A673 (cell line): ENCODE measurements at regions not wholly inside any gene's neighbourhood (a gene's known extent, or its start where the extent isn't known, plus 50 kb on each side); places are given as distances from the start of the nearest gene placed in this dataset.

ENCODE experiments used
- BruUV-seq: library from RNA; stranded (reverse); fragments of 400-500 nt; replicated peaks from 2 replicates; lab custom pipeline; 2021; lab: Mats Ljungman, UMichigan
- CTCF ChIA-PET: fragments of 300-600 bp; sonication (Branson Sonifier 250); formaldehyde crosslinking; loops from one replicate; lab custom pipeline; 2022; ENCODE audit warnings: antibody characterized with exemption; lab: Charles Lee
- POLR2A ChIA-PET: fragments of 300-600 bp; sonication (Branson Sonifier 250); formaldehyde crosslinking; loops from one replicate; lab custom pipeline; 2022; ENCODE audit warnings: antibody characterized with exemption; ENCODE audit not compliant: low non-redundant PET; lab: Charles Lee
- DNase-seq: peaks from one replicate; pipeline ENCODE4 v3.0.0-alpha.2; 2015; ENCODE audit warnings: low spot score
- H3K27ac ChIP-seq: fragments of 200-600 bp; sonication (generic); 2 replicates; pipeline ENCODE4 v1.5.1; 2016; ENCODE audit warnings: mixed run types, low read depth, mild to moderate bottlenecking, mixed read lengths, antibody characterized with exemption, low read length; ENCODE audit not compliant: poor library complexity, severe bottlenecking
- H3K27me3 ChIP-seq: fragments of 200-600 bp; sonication (generic); replicated peaks from 2 replicates; pipeline ENCODE4 v1.6.1; 2017; ENCODE audit warnings: mixed run types, low read depth, mild to moderate bottlenecking, mixed read lengths, antibody characterized with exemption, low read length; ENCODE audit not compliant: insufficient read depth, poor library complexity
- H3K36me3 ChIP-seq: fragments of 200-600 bp; sonication (generic); 2 replicates; pipeline ENCODE4 v1.6.1; 2016; ENCODE audit warnings: mixed run types, mild to moderate bottlenecking, mixed read lengths, antibody characterized with exemption, low read length; ENCODE audit not compliant: insufficient read depth, poor library complexity, severe bottlenecking
- H3K4me1 ChIP-seq: fragments of 200-600 bp; sonication (generic); 2 replicates; pipeline ENCODE4 v1.6.1; 2017; ENCODE audit warnings: mixed run types, mild to moderate bottlenecking, mixed read lengths, antibody characterized with exemption, low read length; ENCODE audit not compliant: insufficient read depth, poor library complexity, severe bottlenecking
- H3K4me3 ChIP-seq: fragments of 200-600 bp; sonication (generic); 2 replicates; pipeline ENCODE4 v1.5.1; 2016; ENCODE audit warnings: low read depth, mixed run types, mild to moderate bottlenecking, mixed read lengths, low read length; ENCODE audit not compliant: poor library complexity, severe bottlenecking
- H3K9me3 ChIP-seq: fragments of 200-600 bp; sonication (generic); 2 replicates; pipeline ENCODE4 v1.6.1; 2016; ENCODE audit warnings: mixed run types, low read depth, mild to moderate bottlenecking, mixed read lengths, antibody characterized with exemption, low read length; ENCODE audit not compliant: poor library complexity, severe bottlenecking
- EZH2 ChIP-seq: fragments of 200-600 bp; sonication (generic); IDR thresholded peaks from 2 replicates; pipeline ENCODE4 v1.6.1; 2017; ENCODE audit warnings: borderline replicate concordance, low read depth, mild to moderate bottlenecking, mixed read lengths, antibody characterized with exemption, low read length; ENCODE audit not compliant: poor library complexity, severe bottlenecking
- intact Hi-C: fragments of 100-400 bp; cut with micrococcal nuclease; formaldehyde crosslinking; loops from one replicate; pipeline ENCODE4 v1.10.0; 2022; ENCODE audit not compliant: unreplicated experiment
- TF ChIP-seq, protein P1 (sequence below): fragments of 300-800, 200-600 bp; sonication (generic); conservative IDR thresholded peaks from 2 replicates; pipeline ENCODE4 v1.5.1; 2017; ENCODE audit warnings: low read depth, mild to moderate bottlenecking, antibody characterized with exemption, low read length, moderate library complexity, mixed read lengths

GRCh38 chr2:48173141-48173540, 141.3 kb upstream of the FOXN2 start:
- BruUV-seq = no TSS peak
- no peak for DNase-seq
- H3K36me3 ChIP-seq = no peaks in the 10 kb centered on the region
- H3K4me1 ChIP-seq = peaks cover 12% of the 10 kb centered on the region
- H3K9me3 ChIP-seq = no peaks in the 10 kb centered on the region
- no peak overlapping the region for H3K4me3 ChIP-seq
- CTCF ChIA-PET = no interaction called here
- intact Hi-C loops = no loop called here
- TF ChIP-seq EZH2 = no peak
- TF ChIP-seq, protein P1, sequence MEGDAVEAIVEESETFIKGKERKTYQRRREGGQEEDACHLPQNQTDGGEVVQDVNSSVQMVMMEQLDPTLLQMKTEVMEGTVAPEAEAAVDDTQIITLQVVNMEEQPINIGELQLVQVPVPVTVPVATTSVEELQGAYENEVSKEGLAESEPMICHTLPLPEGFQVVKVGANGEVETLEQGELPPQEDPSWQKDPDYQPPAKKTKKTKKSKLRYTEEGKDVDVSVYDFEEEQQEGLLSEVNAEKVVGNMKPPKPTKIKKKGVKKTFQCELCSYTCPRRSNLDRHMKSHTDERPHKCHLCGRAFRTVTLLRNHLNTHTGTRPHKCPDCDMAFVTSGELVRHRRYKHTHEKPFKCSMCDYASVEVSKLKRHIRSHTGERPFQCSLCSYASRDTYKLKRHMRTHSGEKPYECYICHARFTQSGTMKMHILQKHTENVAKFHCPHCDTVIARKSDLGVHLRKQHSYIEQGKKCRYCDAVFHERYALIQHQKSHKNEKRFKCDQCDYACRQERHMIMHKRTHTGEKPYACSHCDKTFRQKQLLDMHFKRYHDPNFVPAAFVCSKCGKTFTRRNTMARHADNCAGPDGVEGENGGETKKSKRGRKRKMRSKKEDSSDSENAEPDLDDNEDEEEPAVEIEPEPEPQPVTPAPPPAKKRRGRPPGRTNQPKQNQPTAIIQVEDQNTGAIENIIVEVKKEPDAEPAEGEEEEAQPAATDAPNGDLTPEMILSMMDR = no peak
- H3K27ac ChIP-seq = no peak overlapping the region
- POLR2A ChIA-PET = no interaction called here
- H3K27me3 ChIP-seq = no peaks in the 10 kb centered on the region

DNA sequence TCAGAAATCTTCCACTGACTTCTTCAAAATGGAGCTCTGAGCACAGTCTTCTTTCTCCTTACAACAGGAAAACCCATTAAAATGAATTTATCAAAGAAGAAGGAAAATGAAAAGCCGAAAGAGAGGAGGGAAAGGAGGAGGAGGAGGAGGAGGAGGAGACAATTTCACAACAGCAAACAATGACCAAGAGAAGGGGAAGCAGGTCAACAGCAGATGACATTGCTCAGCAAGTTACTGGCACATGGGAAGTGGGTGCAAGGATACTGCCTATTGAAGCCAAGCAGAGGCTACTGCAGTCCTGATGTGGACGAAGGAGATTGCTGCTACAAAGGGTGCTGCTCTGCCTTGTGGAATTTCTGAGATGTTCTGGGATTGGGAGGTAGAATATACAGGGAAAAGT, 140.0 kb upstream of the FOXN2 start:
- BruUV-seq = no TSS peak
- no peaks in the 10 kb centered on the region for H3K27me3 ChIP-seq
- no peak for DNase-seq

DNA sequence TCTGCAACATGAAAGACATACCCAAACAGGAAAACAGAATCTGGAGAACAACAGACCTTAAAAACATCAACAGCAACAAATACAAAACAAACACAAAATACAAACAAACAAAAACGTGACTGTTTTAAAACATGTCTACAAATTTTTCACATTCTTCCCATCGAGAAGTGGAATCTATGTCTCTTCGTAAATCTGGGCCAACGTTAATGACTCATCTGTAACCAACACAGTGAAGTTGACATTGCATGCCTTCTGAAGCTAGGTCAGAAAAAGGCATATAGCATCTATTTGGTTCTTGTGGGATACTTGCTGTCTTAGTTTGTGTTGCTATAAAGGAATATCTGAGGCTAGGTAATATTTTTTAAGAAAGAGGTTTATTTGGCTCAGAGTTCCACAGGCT, 139.2 kb upstream of the FOXN2 start:
- Histone ChIP-seq H3K9me3 (no peaks in the 10 kb centered on the region), H3K4me3 (no peak overlapping the region), H3K27ac (no peak overlapping the region), H3K27me3 (no peaks in the 10 kb centered on the region), H3K4me1 (peaks cover 12% of the 10 kb centered on the region), H3K36me3 (no peaks in the 10 kb centered on the region)
- TF ChIP-seq, protein P1 = no peak
- ChIA-PET CTCF (no interaction called here), POLR2A (no interaction called here)
- intact Hi-C loops = no loop called here
- no TSS peak for BruUV-seq
- DNase-seq = no peak

More for the DNA sequence above, 140.0 kb upstream of the FOXN2 start:
- ChIA-PET CTCF (no interaction called here), POLR2A (no interaction called here)
- Histone ChIP-seq H3K27ac (no peak overlapping the region), H3K4me1 (peaks cover 12% of the 10 kb centered on the region), H3K36me3 (no peaks in the 10 kb centered on the region), H3K4me3 (no peak overlapping the region), H3K9me3 (no peaks in the 10 kb centered on the region)
- intact Hi-C loops = no loop called here
- TF ChIP-seq EZH2 = no peak
- TF ChIP-seq, protein P1 = no peak
